Right lobe of liver (tissue), 6 donors: ENCODE measurements at regions not wholly inside any gene's neighbourhood (a gene's known extent, or its start where the extent isn't known, plus 50 kb on each side); places are given as distances from the start of the nearest gene placed in this dataset.

Experiments used
- ATAC-seq, 4 donors: fragments of 200-7000 bp; cut with Tn5 transposase; one replicate each; pipeline ENCODE4 v1.9.1; 2020; ENCODE audit warnings: mild to moderate bottlenecking in 4 of 4, moderate library complexity in 4 of 4
- DNase-seq, 3 donors: peaks; one replicate each; pipeline ENCODE4 v3.0.0-alpha.2; 2020
- H3K27ac ChIP-seq, 3 donors: fragments of 200-600 bp; one replicate each; pipeline ENCODE4 v1.8.0; 2022
- H3K27me3 ChIP-seq, 2 donors: fragments of 200-600 bp; one replicate each; pipeline ENCODE4 v1.8.0; 2022
- H3K36me3 ChIP-seq, 4 donors: fragments of 200-600 bp; sonication (generic) in 1 of 4; one replicate each; pipeline versions ENCODE4 v1.5.1 to v1.8.0; 2017 to 2022; ENCODE audit warnings: control low read depth in 1 of 4
- H3K4me1 ChIP-seq, 4 donors: fragments of 200-600 bp; sonication (generic) in 1 of 4; one replicate each; pipeline versions ENCODE4 v1.5.1 to v1.8.0; 2017 to 2022; ENCODE audit warnings: control low read depth in 1 of 4
- H3K4me3 ChIP-seq, 3 donors: fragments of 200-600 bp; one replicate each; pipeline ENCODE4 v1.8.0; 2022
- H3K9me3 ChIP-seq, 4 donors: fragments of 200-600 bp; sonication (generic) in 1 of 4; one replicate each; pipeline versions ENCODE4 v1.5.1 to v1.8.0; 2017 to 2022; ENCODE audit warnings: control low read depth in 1 of 4
- CTCF ChIP-seq, 4 donors: fragments of 200-600 bp in 3 of 4; fragments of 450-650 bp in 1 of 4; IDR thresholded peaks; one replicate each; pipeline versions ENCODE4 v1.5.1 to v1.8.0; 2016 to 2022; ENCODE audit warnings: antibody characterized with exemption in 4 of 4, mild to moderate bottlenecking in 2 of 4
- POLR2A ChIP-seq: fragments of 450-650 bp; IDR thresholded peaks from one replicate; pipeline ENCODE4 v1.6.1; 2017; ENCODE audit warnings: antibody characterized with exemption, mild to moderate bottlenecking
- WGBS: methylation state at CpG from one replicate; pipeline ENCODE4 v1.1.6; 2018; ENCODE audit warnings: low coverage, low lambda C conversion rate; ENCODE audit not compliant: insufficient coverage; ENCODE audit errors: missing lambda C conversion rate; 5-methylcytosine and 5-hydroxymethylcytosine counted together
- intact Hi-C, 2 donors: fragments of 100-400 bp; cut with DNase I; formaldehyde crosslinking; loops; one replicate each; pipeline versions ENCODE4 v1.11.2 to v1.14.1; 2022
- donor health status: DM: no; HTN: yes; CAD: no.
- donor health status: DM: no; HTN: no; CAD: no.
- donor health status: DM: no; HTN: no; CAD: no.
- donor health status: DM: no; HTN: yes; CAD: no.
- donor health status: DM: no; HTN: yes; CAD: no.

DNA sequence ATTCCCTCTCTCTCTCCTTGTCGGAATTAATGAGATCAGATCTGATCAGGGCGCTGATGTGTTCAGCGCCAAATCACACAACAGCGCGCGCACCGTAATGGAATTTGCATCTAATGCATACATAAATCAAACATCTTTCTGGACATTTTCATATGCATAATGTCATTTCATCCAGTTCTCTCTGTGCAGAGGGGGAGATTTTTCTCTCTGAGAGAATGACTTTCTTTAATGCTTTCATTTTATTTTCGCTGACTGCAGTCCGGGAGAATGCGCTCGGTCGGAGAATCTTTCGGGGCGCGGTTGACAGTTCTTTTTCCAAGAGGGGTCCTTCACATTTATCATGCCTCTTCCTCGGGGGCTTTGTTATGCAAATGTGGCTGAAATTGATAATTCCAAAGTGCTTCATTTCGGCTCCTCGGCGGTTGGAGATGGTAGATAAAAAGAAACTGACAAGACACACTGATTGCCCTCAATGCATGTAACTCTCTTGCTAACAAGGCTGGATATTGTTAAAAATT is 615.9 kb downstream of the VRK1 start:
- intact Hi-C loops: no loop called here
- peaks cover 7 to 23% of the 10 kb centered on the region in 2 donors for H3K27me3 ChIP-seq

DNA sequence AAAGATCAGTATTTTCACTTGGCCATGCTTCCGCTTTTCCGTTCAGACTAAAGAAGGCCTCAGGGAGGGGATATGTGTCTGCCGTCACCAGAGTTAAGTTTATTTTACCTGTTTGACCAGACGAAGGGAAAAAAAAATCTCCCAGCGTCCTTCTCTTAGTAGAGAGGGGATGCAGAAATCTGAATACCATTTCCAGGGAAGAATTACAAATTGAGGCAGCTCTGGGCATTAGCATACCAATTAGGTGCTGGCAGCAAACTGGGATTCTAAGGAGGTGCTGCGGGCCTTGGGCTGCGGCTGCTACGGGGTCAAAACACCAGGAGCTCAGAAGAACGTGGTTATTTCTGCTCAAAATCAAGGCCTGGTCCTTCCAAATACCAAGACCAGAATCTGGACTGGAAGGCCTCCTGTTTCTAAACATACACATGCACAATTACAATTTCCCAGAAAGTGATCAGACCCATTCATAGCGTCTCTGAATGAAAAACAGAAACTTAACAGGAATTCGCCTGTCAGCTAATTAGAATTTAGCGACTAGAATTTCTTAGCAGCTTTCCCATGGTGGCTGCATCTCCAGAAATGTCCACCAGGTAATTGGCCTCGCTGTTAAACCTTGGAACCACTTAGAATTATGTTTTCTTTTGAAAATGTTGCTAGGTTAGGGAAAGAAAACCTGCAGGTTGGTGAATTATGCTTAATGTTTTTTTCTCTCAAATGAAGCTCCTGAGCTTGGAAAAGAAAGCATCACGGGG is 617.0 kb downstream of the VRK1 start:
- TF ChIP-seq POLR2A (no peak), CTCF (IDR thresholded peaks at IDR 0.05) (no peak)
- Histone ChIP-seq H3K9me3 (no peaks in the 10 kb centered on the region), H3K36me3 (no peaks in the 10 kb centered on the region), H3K4me3 (no peak overlapping the region), H3K4me1 (peaks cover 0 to 13% (median 0%) of the 10 kb centered on the region in 4 donors), H3K27me3 (peaks cover 7 to 23% of the 10 kb centered on the region in 2 donors), H3K27ac (no peak overlapping the region)
- no peak for DNase-seq
- 66% methylated on average over 14 of the region's 14 CpGs for WGBS
- intact Hi-C loops: no loop called here
- ATAC-seq: no peak

More for the DNA sequence above, 615.9 kb downstream of the VRK1 start:
- ATAC-seq: no peak
- Histone ChIP-seq H3K36me3 (no peaks in the 10 kb centered on the region), H3K4me3 (peak overlapping the region in 1 of 3 donors; percentile 19), H3K9me3 (no peaks in the 10 kb centered on the region), H3K4me1 (peaks cover 0 to 13% (median 0%) of the 10 kb centered on the region in 4 donors), H3K27ac (no peak overlapping the region)
- TF ChIP-seq CTCF (IDR thresholded peaks at IDR 0.05) (no peak), POLR2A (no peak)
- 6% methylated on average over 19 of the region's 19 CpGs for WGBS
- no peak for DNase-seq

DNA sequence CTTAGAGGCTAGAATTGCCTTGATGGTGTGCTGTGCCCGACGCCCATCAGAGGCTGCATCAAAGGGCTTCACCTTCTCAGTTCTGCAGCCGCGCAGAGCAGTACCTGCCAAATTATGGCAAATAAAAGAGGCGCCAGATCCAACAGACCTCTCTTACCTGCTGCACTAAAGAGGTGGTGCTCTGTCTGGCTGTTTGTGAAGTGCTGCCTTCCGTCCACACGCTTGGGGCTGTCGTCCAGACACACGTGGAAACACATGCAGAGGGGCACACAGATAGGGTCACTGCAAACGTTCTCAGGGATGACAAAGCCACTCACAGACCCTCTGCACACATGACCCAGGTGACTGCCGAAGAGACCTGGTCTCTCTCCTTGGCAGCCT is 617.5 kb downstream of the VRK1 start:
- 47% methylated on average over 7 of the region's 11 CpGs for WGBS
- ATAC-seq (no peak), DNase-seq (no peak)
- Histone ChIP-seq H3K27ac (no peak overlapping the region), H3K36me3 (no peaks in the 10 kb centered on the region), H3K4me3 (no peak overlapping the region), H3K9me3 (no peaks in the 10 kb centered on the region), H3K4me1 (peaks cover 0 to 13% (median 0%) of the 10 kb centered on the region in 4 donors), H3K27me3 (peaks cover 7 to 23% of the 10 kb centered on the region in 2 donors)
- no peak for TF ChIP-seq CTCF (IDR thresholded peaks at IDR 0.05)
- TF ChIP-seq POLR2A: no peak
- intact Hi-C loops: no loop called here

DNA sequence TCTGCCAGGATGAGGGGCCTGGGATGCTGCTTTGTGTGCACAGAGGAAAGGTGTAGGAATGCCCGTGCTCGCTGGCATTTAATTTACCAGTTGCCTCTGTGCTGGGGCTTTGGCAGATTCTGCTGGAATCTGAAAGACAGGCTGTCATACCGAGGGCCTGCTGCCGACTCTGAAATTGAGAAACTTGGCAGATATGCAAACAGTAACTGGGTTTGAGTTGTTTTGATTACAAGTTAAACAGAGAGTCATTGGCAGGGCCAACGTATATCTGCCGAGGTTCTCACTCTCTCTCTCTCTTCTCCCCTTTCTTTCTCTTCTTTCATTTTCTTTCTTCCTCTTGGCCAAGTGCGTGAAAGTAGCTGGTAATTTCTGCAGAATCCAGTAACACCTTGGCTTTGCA is 618.7 kb downstream of the VRK1 start:
- no peak overlapping the region for H3K27ac ChIP-seq
- H3K4me1 ChIP-seq: peaks cover 0 to 13% (median 0%) of the 10 kb centered on the region in 4 donors
- no peak for TF ChIP-seq POLR2A
- no peak for TF ChIP-seq CTCF (IDR thresholded peaks at IDR 0.05)
- no peaks in the 10 kb centered on the region for H3K36me3 ChIP-seq
- H3K9me3 ChIP-seq: no peaks in the 10 kb centered on the region
- H3K27me3 ChIP-seq: peaks cover 7 to 17% of the 10 kb centered on the region in 2 donors
- ATAC-seq: peak; percentile 29 to 90 (median 48)
- intact Hi-C loops: no loop called here
- no peak overlapping the region for H3K4me3 ChIP-seq
- WGBS: 17% methylated on average over 5 of the region's 7 CpGs
- no peak for DNase-seq
